HT-29 (cell line): ENCODE measurements at regions not wholly inside any gene's neighbourhood (a gene's known extent, or its start where the extent isn't known, plus 50 kb on each side); places are given as distances from the start of the nearest gene placed in this dataset.

Experiments used
- DNase-seq: peaks from one replicate; pipeline ENCODE4 v3.0.0-alpha.2; 2015; ENCODE audit warnings: low spot score

GRCh38 chr14:83779266-83779665 is 1750.7 kb upstream of the FLRT2 start:
- DNase-seq: no peak

- DNase-seq: no peak
These were observed 1749.6 kb upstream of the FLRT2 start for GRCh38 chr14:83780321-83780720.

GRCh38 chr14:83798421-83798820 is 1731.5 kb upstream of the FLRT2 start:
- no peak for DNase-seq

GRCh38 chr14:83799233-83799632 is 1730.7 kb upstream of the FLRT2 start:
- DNase-seq: no peak

GRCh38 chr14:83814896-83815295 is 1715.0 kb upstream of the FLRT2 start:
- no peak for DNase-seq

- no peak for DNase-seq
These were observed 1713.2 kb upstream of the FLRT2 start for GRCh38 chr14:83816761-83817160.

- no peak for DNase-seq
These were observed 1704.1 kb upstream of the FLRT2 start for GRCh38 chr14:83825843-83826242.

- no peak for DNase-seq
These were observed 1703.1 kb upstream of the FLRT2 start for GRCh38 chr14:83826838-83827237.

- no peak for DNase-seq
These were observed 1702.6 kb upstream of the FLRT2 start for GRCh38 chr14:83827383-83827782.

- no peak for DNase-seq
These were observed 1701.5 kb upstream of the FLRT2 start for GRCh38 chr14:83828406-83828805.

GRCh38 chr14:83830316-83830715 is 1699.6 kb upstream of the FLRT2 start:
- no peak for DNase-seq

- DNase-seq: no peak
These were observed 1691.7 kb upstream of the FLRT2 start for GRCh38 chr14:83838226-83838625.

- no peak for DNase-seq
These were observed 1687.4 kb upstream of the FLRT2 start for GRCh38 chr14:83842547-83842946.

GRCh38 chr14:83847102-83847501 is 1682.8 kb upstream of the FLRT2 start:
- DNase-seq: no peak

GRCh38 chr14:83850092-83850491 is 1679.9 kb upstream of the FLRT2 start:
- no peak for DNase-seq

GRCh38 chr14:83856334-83856733 is 1673.6 kb upstream of the FLRT2 start:
- DNase-seq: no peak

GRCh38 chr14:83860631-83861155 is 1669.3 kb upstream of the FLRT2 start:
- DNase-seq: no peak

- no peak for DNase-seq
These were observed 1666.7 kb upstream of the FLRT2 start for GRCh38 chr14:83863042-83863774.

- no peak for DNase-seq
These were observed 1665.8 kb upstream of the FLRT2 start for GRCh38 chr14:83864106-83864505.

- DNase-seq: no peak
These were observed 1662.2 kb upstream of the FLRT2 start for GRCh38 chr14:83867566-83868225.

GRCh38 chr14:83870546-83871270 is 1659.2 kb upstream of the FLRT2 start:
- DNase-seq: no peak

GRCh38 chr14:83873669-83874068 is 1656.3 kb upstream of the FLRT2 start:
- no peak for DNase-seq
